ENCODE measurements at regions not wholly inside any gene's neighbourhood (a gene's known extent, or its start where the extent isn't known, plus 50 kb on each side); places are given as distances from the start of the nearest gene placed in this dataset.
"Not testable (repeated sequence)": the region's sequence is repeated elsewhere in the genome, so short reads cannot be mapped to it uniquely, and the experiment has no call there.

DNA sequence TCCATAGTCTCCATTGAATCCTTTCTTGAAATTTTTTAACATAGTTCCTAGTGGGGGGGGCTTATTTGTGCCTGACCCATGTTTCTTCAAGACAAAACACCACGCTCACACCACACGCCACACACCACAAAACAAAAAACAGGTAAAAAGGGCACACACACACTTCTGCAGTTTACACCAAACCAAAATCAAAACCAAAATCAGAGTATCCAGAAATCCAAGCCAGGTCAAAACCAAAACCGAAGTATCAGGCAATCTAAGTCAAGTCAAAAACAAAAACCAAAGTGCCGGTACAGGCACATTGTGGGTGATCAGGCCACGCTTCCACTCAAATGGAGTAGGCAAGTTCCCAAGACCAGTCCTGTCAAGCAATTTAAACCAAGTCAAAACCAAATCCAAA lies 158.6 kb downstream of the PPIAL4G start:
- not testable (repeated sequence) for TF ChIP-seq ZBTB33 (IDR thresholded peaks at IDR 0.05; ENCODE audit: borderline replicate concordance, low read depth); GATA2 (CRISPR knock-in tag; IDR thresholded peaks at IDR 0.05); YY1 (IDR thresholded peaks at IDR 0.05; ENCODE audit: low read depth); EZH2phosphoT487 (IDR thresholded peaks at IDR 0.05; ENCODE audit: borderline replicate concordance, low read depth); POLR2AphosphoS5 (IDR thresholded peaks at IDR 0.05; ENCODE audit: low read depth, low read length); EP300 (IDR thresholded peaks at IDR 0.05; ENCODE audit: borderline replicate concordance in 1 of 2, low read depth in 1 of 2, low read length in 1 of 2); SMC3 (IDR thresholded peaks at IDR 0.05; ENCODE audit: low read depth, low read length); TCF12 (IDR thresholded peaks at IDR 0.05); USF2 (IDR thresholded peaks at IDR 0.05; ENCODE audit: borderline replicate concordance, low read depth, low read length); SIN3A (IDR thresholded peaks at IDR 0.05; ENCODE audit: borderline replicate concordance, low read depth, low read length)
- TF ChIP-seq, protein P1, sequence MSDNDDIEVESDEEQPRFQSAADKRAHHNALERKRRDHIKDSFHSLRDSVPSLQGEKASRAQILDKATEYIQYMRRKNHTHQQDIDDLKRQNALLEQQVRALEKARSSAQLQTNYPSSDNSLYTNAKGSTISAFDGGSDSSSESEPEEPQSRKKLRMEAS (IDR thresholded peaks at IDR 0.05; ENCODE audit: low read depth), result not testable (repeated sequence)
- TF ChIP-seq, protein P2, sequence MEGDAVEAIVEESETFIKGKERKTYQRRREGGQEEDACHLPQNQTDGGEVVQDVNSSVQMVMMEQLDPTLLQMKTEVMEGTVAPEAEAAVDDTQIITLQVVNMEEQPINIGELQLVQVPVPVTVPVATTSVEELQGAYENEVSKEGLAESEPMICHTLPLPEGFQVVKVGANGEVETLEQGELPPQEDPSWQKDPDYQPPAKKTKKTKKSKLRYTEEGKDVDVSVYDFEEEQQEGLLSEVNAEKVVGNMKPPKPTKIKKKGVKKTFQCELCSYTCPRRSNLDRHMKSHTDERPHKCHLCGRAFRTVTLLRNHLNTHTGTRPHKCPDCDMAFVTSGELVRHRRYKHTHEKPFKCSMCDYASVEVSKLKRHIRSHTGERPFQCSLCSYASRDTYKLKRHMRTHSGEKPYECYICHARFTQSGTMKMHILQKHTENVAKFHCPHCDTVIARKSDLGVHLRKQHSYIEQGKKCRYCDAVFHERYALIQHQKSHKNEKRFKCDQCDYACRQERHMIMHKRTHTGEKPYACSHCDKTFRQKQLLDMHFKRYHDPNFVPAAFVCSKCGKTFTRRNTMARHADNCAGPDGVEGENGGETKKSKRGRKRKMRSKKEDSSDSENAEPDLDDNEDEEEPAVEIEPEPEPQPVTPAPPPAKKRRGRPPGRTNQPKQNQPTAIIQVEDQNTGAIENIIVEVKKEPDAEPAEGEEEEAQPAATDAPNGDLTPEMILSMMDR (IDR thresholded peaks at IDR 0.05), result not testable (repeated sequence)
- TF ChIP-seq, protein P3, sequence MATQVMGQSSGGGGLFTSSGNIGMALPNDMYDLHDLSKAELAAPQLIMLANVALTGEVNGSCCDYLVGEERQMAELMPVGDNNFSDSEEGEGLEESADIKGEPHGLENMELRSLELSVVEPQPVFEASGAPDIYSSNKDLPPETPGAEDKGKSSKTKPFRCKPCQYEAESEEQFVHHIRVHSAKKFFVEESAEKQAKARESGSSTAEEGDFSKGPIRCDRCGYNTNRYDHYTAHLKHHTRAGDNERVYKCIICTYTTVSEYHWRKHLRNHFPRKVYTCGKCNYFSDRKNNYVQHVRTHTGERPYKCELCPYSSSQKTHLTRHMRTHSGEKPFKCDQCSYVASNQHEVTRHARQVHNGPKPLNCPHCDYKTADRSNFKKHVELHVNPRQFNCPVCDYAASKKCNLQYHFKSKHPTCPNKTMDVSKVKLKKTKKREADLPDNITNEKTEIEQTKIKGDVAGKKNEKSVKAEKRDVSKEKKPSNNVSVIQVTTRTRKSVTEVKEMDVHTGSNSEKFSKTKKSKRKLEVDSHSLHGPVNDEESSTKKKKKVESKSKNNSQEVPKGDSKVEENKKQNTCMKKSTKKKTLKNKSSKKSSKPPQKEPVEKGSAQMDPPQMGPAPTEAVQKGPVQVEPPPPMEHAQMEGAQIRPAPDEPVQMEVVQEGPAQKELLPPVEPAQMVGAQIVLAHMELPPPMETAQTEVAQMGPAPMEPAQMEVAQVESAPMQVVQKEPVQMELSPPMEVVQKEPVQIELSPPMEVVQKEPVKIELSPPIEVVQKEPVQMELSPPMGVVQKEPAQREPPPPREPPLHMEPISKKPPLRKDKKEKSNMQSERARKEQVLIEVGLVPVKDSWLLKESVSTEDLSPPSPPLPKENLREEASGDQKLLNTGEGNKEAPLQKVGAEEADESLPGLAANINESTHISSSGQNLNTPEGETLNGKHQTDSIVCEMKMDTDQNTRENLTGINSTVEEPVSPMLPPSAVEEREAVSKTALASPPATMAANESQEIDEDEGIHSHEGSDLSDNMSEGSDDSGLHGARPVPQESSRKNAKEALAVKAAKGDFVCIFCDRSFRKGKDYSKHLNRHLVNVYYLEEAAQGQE (IDR thresholded peaks at IDR 0.05; ENCODE audit: low read depth, low read length), result not testable (repeated sequence)

Measured in SK-N-SH (cell line).